Stimulated activated CD4-positive, alpha-beta T cell treated with anti-CD3 and anti-CD28 coated beads, Interleukin-4, amount 100 ng/mL, for 1 hour (primary cell): ENCODE measurements at regions not wholly inside any gene's neighbourhood (a gene's known extent, or its start where the extent isn't known, plus 50 kb on each side); places are given as distances from the start of the nearest gene placed in this dataset.
A peak's percentile ranks its signal among the peaks of the same experiment; 100 is the strongest.

Experiments
- DNase-seq: peaks from one replicate; pipeline ENCODE4 v3.0.0-alpha.2; 2020

DNA sequence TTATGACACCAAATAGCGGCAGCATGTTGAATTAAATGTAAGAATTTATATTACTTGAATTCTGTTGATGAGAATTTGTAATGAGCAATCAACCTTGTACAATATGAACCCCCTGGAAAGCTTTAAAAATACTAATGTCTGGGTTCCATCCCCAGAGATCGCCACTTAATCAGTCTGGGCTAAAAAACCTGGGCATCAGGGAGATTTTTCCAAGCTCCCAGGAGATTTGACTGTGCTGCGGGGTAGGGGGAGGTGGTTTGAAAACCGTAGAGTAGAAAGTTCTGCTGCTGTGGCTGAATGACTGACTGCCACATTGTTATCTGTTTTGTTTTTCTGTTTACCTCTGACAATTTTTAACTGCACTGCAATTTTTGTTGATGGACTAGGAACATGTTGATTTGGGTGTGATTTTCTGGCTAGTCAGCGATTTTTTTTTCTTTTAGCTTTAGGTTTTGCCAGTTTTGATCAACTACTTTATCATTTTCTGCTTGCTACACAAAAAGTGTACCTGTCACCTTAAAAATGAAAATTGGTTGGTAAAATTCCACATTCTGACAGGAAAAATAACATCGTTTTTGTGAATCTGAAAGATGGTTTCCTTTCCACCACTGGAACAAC, 79.3 kb downstream of the PCTP start:
- no peak for DNase-seq

DNA sequence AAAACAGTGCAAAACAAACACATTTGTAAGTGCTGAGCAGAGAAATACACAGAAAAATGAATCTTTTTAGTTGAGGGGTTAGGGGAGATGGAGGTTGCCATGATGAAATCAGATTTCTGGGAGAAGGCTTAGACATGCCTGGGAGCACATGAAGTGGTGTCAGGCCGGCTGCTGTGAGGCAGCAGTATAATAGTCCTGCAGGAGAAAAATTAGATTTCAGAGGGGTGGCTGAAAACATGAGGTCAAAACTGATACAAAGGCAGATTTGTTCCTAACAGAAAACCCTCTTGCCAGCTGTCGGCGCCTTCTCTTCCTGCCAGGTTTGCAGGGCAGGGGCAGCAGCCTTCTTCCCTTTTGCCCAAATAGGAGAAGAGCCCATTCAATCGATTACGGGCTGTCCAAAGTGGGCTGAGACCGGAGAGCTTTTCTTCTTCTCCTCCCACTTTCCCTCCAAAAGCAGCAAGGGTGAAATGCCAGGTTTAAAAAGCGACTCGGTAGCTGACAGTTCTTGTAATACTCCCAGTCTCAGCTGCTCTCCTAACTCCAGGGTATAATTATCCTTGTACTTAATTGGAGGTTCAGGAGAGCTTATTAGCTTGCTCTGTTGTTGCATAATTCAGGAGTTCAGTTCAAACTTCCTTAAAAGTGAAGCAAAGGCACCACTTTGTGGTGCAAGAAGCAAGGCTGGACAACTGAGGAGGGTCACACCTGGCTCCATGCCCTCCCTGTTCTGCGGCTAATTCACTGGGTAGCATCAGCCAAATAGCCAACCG, 80.0 kb downstream of the PCTP start:
- DNase-seq = no peak

DNA sequence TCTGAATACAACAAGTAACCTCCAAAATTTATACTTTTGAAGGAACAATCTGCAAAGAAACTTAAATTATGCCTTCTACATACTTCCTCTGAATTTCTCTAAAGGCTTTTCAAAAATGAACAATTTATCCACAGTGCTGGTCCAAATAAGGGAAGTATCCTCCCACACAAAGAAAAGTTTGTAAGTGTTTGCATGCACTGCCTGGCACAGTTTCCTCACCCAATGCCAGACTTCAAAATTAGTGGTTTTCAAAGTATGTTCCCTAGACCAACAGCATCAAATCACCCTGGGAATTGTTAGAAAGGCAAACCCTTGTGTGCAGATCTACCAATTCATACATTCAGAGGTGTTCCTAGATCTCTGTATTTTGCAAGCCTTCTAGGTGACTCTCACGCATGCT, 82.5 kb downstream of the PCTP start:
- no peak for DNase-seq

DNA sequence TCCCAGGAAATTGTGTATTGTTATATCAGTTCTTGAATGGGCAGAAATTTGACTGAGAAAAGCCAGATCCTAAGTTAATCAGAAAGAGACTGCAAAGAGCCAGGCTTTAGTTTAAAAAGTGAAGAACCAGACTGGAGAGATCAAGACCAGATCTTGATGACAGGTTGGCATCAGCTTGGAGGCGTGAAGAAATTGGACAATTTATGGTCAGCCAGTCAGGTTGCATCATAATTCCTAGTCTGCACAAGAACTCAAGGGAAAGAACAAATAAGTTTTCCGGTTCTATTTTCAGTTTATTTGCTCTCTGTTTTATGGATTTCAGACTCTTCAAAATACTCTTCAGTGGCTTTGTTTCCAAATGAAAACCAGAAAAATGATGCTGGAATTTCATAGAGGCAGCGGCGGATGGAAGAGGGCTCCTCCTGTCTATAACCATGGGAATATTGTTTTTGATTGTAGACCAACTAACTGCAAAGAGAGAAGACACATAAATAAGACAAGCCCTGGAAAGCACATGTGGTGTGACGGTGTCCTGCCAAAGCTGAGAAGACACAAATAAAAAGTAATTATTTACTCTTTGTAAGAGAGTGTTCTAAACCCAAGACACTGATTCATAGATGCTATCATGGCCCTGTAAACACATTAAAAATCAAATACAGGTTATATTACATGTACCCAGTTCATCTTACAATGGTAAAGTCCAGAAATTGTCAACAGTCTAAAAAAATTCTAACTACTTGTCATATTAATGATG, 91.7 kb downstream of the PCTP start:
- no peak for DNase-seq

DNA sequence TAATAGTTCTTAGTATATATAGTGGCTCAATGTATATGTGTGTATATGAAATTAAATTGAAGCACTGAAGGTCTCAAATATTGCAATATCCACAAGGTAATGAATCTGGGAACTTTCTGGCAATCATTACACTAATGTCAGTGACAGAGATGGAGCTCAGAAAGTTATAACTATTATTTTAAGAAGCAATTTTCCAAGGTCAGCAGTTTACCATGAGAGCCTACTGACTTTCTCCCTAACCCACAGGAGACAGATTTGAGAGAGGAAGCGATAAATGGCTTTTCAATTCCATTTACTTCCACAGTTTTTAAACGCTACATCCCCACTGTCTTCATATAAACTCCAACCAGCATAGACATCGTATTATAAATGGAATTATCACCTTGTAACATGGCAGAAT, 92.9 kb downstream of the PCTP start:
- DNase-seq = no peak

DNA sequence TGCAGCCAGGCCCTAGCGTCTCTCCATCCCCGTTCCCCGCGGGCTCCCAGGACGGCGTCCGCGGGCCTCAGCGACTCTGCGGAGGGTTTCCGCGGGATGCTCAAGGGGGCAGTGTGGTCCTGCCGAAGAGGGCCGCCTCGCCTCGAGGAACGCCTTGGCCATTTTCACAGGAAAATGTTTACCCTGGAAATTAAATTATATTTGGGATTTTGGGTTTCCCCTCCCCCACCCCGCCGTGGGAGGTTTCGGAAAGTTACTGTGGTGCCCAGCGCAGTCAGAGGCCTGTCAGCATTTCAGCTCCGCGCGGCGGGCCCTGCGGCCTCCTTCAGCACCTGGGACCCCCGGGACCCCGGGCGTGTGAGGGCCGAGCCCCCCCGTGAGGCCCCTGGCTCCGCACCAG, 94.5 kb downstream of the PCTP start:
- DNase-seq = peak; percentile 10

DNA sequence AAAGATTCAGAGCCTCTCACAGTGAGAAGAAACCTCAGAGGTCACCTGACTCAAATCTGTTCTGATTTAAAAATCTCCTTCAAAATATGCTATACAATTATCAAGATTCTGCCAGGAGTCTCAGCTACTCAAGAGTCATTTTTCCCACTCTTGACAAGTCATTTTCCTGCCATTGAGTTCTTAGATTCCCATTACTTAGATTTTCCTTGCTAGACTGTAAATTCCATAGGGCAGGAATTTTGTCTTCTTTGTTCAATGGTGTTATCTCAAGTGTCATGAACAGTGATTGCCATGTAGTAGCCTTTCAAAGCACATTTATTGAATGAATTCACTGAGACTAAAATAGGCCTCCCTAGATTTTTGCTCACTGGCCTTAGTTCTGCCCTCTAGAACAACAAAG, 95.9 kb downstream of the PCTP start:
- no peak for DNase-seq

DNA sequence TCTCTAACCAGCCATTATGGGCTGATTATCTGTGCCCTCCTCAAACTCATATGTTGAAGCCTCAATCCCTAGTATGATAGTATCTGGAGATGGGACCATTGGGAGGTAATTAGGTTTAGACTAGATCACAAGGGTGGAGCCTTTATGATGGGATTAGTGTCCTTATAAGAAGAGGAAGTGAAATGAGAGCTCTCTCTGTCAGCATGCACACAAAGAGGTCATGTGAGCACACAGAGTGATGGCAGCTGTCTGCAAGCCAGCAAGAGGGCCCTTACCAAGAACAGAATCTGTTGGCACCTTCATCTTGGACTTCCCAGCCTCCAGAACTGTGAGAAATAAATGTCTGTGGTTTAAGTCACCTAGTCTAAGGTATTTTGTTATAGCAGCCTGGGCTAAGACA, 101.9 kb downstream of the PCTP start:
- no peak for DNase-seq

DNA sequence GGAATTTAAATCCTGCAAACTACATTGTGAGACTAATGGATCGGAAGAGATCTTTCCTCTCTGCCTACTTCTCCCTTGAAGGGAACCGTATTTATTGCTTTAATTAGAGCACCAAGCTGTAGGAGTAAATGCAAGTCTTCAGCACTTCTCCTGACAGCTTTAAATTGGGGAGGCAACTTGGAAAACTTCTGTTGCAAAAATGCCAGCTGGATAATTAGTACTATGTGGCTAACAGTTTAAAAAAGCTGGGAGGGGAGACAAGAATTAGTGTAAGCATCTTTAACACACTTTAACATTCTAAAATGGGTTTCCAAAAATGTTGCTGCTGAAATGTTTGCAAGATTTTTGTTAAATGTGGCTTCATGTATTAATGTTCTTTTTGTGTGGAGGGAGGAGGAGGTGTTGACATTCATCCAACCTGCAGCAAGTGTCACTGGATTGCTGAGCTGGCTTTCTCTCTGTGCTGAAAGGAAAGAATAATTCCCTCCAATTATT, 108.5 kb downstream of the PCTP start:
- no peak for DNase-seq

DNA sequence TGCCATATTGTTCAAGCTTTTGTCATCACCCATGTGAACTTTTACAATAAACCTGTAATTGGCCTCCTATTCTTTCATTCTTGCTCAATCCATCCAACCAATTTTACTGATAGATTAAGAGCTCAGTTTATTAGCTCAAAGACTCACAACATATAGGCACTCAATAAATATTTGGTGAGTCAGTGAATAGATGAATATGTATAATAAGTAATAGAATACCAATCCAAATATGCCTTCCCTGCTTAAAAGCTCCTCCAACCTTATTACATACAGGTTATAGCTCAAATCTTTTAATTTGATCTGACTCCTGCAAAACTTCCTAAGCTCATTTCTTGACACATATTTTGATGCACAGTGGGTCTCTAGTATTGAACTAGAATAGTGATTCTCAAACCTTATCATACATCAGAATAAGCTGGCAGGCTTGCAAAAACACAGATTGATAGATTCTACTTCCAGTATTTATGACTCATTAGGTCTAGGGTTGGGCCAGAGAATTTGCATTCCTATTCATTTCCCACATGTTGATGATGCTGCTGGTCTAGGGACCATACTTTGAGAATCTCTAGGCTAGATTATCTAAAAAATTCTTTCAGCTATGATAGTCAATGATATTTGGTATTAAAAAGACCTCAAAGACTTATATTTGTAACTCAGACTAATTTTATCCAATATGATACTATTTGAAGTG, 114.4 kb downstream of the PCTP start:
- no peak for DNase-seq

DNA sequence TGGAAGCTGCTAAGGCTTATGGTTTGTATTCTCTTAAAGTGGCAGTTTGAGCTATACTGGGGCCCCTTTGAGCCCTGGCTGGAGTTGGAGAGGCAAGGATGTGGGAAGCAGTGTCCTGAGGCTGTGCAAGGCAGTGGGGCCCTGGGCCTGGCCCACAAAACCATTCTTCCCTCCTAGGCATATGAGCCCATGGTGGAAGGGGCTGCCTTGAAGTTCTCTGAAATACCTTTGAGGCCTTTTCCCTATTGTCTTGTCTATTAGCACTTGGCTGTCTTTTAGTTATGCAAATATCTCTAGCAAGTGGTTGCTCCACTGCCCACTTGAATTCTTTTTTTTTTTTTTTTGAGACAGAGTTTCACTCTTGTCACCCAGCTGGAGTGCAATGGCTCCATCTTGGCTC, 119.2 kb downstream of the PCTP start:
- DNase-seq = no peak

DNA sequence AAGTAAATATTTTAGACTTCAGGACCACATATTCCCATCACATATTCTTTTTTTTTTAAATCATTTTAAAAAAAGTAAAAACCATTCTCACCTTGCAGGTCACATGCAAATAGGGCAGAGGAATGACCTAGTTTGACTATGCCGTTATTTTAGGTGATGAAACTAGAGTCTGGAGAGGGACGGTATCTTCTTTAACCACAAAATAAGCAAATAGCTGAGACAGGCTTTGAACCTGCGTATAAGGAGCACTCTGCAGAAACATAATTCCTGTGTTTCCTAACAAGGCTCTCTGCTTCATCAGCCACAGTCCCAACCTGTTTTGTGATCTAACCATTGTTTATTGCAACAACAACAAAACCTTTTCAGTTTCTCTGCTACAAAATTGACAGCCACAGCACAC, 121.5 kb downstream of the PCTP start:
- DNase-seq = no peak

DNA sequence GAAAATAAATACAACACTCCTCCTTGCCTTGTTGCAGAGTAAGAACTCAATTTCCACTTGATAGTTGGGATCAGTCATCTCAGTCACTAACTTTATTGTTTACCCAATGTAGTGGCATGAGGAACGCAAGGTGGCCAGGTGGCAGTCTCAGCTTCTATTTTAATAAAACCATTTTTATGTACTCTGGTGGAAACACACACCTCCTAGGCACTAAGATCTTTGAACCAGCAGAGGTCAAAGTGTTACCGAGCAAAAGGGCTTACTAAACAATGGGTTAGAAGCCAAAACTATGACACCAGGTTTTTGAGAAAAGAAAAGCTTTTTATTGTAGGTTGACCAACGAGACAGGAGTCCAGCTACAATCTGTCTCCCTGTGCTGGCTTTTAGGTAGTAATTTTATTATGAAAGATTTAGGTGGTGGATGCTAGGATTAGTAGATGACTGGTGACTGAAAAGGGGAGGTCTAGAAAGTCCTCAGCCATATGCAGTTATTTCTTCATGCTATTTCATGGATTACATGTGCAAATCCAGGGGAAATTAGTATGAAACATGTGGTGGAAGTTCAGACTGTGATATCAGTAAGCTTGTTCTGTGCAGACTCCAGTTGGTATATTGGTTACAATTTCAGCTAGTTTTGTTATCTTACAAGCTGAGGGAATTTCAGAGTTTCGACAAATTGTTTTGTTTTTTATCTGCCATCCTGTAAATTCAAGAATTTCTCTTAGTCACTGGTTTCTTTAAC, 122.3 kb downstream of the PCTP start:
- DNase-seq = no peak

DNA sequence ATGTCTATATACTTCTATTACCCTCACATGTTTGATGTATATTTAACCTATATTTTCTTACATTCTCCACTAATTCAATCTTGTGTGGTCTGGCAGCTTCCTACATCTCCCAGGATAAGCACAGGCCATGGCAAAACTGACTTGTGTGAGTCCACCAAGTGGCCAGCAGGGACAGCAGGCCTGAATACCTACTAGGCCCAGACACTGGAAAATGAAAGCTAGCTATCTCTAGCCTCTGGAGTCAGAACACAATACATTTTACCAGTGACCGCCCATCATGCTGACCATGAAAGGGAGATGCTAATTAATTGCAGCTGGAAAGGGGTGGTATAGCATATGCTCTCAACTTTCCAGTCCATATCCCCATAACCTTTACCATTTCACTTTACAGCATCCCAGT, 132.3 kb downstream of the PCTP start:
- DNase-seq = no peak

DNA sequence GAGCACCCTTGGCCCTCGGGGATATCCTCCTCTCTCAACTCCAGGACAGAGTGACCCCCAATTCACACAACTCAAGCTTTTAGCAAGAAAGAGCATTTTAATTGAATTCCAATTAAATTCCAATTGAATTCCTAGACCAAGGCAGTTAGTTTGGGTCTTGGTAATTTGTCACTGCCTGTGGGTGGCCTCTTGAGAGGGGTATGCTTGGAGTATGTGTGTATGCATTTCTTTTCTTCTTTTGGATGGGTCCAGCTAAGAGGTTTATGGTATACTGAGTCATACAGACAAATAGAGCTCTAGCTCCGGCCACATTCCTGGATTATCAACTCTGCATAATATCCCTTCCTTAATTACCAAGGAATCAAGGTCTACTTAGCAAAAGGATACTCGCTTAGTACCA, 136.7 kb downstream of the PCTP start:
- DNase-seq = no peak

DNA sequence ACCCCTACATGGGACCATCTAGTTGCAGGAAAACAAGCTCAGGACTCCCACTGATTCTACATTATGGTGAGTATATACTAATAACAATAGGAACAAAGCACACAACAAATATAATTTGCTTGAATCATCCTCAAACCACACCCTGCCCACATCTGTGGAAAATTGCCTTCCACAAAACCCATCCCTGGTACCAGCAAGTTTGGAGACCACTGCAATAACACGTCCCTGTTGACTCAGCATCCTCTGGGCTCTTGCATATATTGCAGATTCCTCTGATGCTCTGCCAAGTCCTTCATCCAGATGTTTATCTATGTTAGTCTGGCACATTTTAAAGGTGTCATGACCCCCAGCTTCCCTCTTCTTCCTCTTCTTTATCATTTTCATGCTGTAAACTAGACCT, 138.4 kb downstream of the PCTP start:
- DNase-seq = no peak

DNA sequence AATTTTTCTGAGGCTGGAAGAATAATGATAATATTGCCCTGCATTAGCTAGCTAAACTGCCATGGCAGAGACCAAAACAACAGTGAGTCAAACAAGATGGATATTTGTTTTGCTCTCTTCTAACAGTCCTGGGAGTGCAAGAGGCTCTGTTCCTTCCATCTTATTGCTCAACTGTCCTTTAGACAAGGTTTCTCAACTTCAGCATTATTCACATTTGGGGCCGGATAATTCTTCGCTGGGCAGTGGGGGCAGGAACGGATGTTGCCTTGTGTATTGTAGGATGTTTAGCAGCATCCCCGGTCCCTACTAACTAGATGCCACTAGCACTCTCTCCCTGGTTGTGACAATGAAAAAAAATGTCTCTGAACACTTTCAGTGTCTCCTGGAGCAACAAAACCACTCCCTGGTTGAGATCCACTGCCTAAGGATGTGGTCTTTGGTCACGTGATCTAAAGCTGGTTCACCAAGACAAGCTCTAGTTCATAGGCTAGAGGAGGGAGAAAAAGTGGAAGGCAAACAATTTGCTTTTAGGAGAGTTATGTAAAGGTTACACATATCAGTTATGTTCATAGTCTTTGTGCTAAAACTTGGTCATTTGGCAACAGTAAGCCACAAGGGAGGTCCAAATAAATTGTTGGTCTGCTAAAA, 144.4 kb downstream of the PCTP start:
- DNase-seq = no peak

DNA sequence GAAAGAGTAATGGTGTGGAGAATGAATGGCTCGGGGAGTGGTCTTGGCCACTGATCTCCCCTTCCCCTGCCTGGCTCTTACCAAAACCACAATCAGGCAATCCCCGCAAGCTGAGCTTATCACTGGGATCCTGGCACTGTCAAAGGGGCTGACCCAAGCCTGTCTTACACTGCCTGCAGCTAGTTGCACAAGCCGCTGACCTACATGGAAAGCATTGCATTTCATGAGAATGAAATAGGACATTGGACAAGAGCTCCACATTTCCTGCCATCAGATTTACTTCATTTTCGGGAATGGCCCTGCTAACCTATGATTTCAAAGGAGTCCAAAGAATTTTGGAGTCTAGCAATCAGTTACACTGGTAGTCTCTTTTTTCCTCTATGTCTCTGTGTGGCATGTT, 146.4 kb downstream of the PCTP start:
- no peak for DNase-seq

DNA sequence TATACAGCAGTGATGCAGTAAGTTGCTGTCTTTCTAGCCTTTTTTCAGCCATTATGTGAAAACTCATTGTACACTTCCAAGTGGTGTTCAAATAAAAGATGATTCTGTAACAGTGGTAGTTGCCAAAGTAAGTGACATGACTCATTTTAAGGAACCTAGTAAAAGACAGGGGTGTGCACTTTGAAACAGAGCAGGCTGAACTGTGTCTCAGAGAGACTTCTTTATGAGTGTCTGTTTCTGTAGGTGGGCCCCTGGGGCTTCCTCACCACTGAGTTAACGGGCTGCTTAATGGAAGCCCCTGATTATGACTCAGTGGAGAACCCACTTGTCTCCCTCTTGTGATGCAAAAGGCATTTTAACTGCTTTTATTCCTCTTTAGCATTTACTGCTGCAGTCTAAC, 147.3 kb downstream of the PCTP start:
- no peak for DNase-seq

DNA sequence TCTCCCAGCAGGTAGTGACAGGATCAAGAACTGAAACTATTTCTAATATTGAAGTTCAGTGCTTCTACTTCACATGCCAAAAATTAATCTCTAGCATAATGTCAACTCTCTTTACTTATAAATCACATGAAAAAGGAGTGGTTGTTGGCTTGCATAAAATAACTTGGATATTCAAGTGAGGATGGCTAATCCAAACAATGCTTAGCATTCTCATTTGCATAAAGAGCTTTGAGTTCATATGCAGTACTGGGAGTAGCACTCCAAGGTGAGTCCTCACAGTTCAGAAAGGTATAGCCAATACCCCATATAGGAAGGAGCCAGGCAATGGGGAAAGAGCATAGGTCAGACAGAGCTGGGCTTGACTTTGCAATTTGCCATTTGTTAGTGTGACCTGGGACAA, 149.3 kb downstream of the PCTP start:
- no peak for DNase-seq

DNA sequence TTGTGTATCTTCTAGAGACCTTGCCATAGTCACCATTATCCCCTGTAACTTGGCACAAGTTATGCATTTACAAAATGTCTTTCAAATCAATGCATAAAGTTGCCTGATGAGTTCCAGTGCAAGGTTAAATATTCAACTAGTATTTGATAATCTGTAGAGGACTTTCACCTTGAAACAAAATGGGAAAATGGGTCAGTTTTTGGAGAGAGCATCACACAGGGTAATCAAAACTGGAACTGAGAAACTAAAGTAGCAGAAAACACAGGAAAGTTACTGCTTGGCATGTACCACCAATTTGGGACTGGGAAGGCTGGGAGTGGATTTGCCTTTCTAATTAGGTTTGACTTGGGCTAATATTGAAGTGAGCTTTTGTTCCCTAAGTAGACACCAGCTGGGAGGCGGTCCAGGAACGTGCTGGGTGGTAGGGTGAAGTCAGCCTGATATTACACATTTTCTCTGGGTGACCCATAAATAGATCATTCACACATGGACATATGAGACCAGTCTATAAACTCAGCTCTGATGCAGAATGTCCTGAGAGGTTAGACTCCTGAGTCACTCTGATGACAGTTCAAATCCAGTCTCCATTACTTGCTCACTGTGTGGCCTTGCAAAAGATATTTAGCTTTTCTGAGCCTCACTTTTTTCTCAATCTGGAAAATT, 152.3 kb downstream of the PCTP start:
- no peak for DNase-seq

DNA sequence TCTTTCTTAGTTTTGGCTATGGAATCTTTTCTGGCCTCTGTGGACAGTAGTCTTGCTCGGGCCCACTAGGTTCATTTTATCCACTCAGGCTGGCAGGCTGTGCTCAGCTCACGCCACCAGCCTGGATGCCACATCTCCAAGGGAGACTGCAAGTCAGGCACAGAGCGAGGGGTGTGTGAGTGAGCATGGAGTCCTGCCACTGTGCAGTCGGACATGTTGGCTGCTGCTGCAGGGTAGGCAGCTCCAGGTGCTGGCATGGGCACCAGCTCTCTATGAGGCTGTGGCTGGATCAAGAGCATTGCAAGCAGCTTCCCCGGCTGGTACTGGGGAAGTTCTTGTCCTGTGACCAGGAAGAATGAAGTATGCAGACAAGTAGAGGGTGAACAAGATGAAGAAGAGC, 158.9 kb downstream of the PCTP start:
- DNase-seq = no peak
